ENCODE measurements at regions not wholly inside any gene's neighbourhood (a gene's known extent, or its start where the extent isn't known, plus 50 kb on each side); places are given as distances from the start of the nearest gene placed in this dataset.

DNA sequence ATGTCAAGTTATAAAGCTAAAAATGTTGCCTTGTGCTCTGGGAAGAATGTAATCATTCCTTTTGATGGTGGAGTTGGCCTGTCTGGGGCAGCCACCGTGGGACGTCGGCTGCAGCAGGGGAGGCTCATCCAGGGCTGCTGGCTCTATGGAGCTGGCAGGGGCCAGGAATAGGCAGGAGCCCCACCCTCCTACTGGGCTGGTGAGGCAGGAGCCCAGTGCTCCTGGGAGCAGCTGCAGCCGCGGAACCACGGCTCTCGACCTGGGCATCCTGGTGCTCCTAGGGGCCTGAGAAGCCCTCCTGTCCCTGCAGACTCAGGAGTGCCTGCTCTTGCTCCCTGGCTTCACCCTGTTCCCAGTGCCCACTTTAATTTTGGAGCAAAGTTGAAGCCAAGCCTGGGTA, 127.1 kb downstream of the DIPK2A start:
- WGBS, result 96% methylated on average over 7 of the region's 7 CpGs
- no peak for DNase-seq (ENCODE audit: low spot score)

More for the DNA sequence above, 127.1 kb downstream of the DIPK2A start:
- peak overlapping the region in 1 of 3 donors; percentile 7 for H3K4me3 ChIP-seq (ENCODE audit: low read depth in 1 of 3, low read length in 3 of 3)
- H3K4me1 ChIP-seq (ENCODE audit: control insufficient read depth in 4 of 4, insufficient read depth in 4 of 4, low read length in 3 of 4), result no peaks in the 10 kb centered on the region
- no peak overlapping the region for H3K9ac ChIP-seq (ENCODE audit: low read depth in 1 of 2, low read length in 2 of 2)
- no peaks in the 10 kb centered on the region for H3K27me3 ChIP-seq (ENCODE audit: control insufficient read depth in 4 of 4, insufficient read depth in 4 of 4, low read length in 3 of 4)
- no peaks in the 10 kb centered on the region for H3K36me3 ChIP-seq (ENCODE audit: control insufficient read depth in 4 of 4, insufficient read depth in 3 of 4, low read depth in 1 of 4, low read length in 3 of 4)
- peaks cover 0 to 13% (median 10%) of the 10 kb centered on the region in 4 donors for H3K9me3 ChIP-seq (ENCODE audit: control insufficient read depth in 4 of 4, low read length in 3 of 4)
- TF ChIP-seq JUND (IDR thresholded peaks at IDR 0.05), result no peak
- TF ChIP-seq, protein P1, sequence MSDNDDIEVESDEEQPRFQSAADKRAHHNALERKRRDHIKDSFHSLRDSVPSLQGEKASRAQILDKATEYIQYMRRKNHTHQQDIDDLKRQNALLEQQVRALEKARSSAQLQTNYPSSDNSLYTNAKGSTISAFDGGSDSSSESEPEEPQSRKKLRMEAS (IDR thresholded peaks at IDR 0.05), result no peak
- TF ChIP-seq, protein P2, sequence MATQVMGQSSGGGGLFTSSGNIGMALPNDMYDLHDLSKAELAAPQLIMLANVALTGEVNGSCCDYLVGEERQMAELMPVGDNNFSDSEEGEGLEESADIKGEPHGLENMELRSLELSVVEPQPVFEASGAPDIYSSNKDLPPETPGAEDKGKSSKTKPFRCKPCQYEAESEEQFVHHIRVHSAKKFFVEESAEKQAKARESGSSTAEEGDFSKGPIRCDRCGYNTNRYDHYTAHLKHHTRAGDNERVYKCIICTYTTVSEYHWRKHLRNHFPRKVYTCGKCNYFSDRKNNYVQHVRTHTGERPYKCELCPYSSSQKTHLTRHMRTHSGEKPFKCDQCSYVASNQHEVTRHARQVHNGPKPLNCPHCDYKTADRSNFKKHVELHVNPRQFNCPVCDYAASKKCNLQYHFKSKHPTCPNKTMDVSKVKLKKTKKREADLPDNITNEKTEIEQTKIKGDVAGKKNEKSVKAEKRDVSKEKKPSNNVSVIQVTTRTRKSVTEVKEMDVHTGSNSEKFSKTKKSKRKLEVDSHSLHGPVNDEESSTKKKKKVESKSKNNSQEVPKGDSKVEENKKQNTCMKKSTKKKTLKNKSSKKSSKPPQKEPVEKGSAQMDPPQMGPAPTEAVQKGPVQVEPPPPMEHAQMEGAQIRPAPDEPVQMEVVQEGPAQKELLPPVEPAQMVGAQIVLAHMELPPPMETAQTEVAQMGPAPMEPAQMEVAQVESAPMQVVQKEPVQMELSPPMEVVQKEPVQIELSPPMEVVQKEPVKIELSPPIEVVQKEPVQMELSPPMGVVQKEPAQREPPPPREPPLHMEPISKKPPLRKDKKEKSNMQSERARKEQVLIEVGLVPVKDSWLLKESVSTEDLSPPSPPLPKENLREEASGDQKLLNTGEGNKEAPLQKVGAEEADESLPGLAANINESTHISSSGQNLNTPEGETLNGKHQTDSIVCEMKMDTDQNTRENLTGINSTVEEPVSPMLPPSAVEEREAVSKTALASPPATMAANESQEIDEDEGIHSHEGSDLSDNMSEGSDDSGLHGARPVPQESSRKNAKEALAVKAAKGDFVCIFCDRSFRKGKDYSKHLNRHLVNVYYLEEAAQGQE (IDR thresholded peaks at IDR 0.05), result no peak
- no peak for TF ChIP-seq FOXA2 (IDR thresholded peaks at IDR 0.05)
- TF ChIP-seq, protein P3, sequence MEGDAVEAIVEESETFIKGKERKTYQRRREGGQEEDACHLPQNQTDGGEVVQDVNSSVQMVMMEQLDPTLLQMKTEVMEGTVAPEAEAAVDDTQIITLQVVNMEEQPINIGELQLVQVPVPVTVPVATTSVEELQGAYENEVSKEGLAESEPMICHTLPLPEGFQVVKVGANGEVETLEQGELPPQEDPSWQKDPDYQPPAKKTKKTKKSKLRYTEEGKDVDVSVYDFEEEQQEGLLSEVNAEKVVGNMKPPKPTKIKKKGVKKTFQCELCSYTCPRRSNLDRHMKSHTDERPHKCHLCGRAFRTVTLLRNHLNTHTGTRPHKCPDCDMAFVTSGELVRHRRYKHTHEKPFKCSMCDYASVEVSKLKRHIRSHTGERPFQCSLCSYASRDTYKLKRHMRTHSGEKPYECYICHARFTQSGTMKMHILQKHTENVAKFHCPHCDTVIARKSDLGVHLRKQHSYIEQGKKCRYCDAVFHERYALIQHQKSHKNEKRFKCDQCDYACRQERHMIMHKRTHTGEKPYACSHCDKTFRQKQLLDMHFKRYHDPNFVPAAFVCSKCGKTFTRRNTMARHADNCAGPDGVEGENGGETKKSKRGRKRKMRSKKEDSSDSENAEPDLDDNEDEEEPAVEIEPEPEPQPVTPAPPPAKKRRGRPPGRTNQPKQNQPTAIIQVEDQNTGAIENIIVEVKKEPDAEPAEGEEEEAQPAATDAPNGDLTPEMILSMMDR (IDR thresholded peaks at IDR 0.05; ENCODE audit: low read depth, low read length, missing input control), result no peak
- TF ChIP-seq NR2F2 (IDR thresholded peaks at IDR 0.05), result no peak
- no peak for TF ChIP-seq EGR1 (IDR thresholded peaks at IDR 0.05; ENCODE audit: low read depth in 2 of 2)
- TF ChIP-seq TAF1 (conservative IDR thresholded peaks at IDR 0.05), result no peak
- TF ChIP-seq GABPA (IDR thresholded peaks at IDR 0.05 in 1 of 2, conservative IDR thresholded peaks at IDR 0.05 in 1 of 2), result no peak
- no peak for TF ChIP-seq HNF4G (IDR thresholded peaks at IDR 0.05)
- no peak for TF ChIP-seq RXRA (IDR thresholded peaks at IDR 0.05)
- TF ChIP-seq SP1 (IDR thresholded peaks at IDR 0.05), result no peak
- no peak for TF ChIP-seq RAD21 (IDR thresholded peaks at IDR 0.05)
- TF ChIP-seq, protein P4, sequence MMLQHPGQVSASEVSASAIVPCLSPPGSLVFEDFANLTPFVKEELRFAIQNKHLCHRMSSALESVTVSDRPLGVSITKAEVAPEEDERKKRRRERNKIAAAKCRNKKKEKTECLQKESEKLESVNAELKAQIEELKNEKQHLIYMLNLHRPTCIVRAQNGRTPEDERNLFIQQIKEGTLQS (IDR thresholded peaks at IDR 0.05), result no peak
- TF ChIP-seq FOXA1 (IDR thresholded peaks at IDR 0.05), result no peak
- TF ChIP-seq, protein P5, sequence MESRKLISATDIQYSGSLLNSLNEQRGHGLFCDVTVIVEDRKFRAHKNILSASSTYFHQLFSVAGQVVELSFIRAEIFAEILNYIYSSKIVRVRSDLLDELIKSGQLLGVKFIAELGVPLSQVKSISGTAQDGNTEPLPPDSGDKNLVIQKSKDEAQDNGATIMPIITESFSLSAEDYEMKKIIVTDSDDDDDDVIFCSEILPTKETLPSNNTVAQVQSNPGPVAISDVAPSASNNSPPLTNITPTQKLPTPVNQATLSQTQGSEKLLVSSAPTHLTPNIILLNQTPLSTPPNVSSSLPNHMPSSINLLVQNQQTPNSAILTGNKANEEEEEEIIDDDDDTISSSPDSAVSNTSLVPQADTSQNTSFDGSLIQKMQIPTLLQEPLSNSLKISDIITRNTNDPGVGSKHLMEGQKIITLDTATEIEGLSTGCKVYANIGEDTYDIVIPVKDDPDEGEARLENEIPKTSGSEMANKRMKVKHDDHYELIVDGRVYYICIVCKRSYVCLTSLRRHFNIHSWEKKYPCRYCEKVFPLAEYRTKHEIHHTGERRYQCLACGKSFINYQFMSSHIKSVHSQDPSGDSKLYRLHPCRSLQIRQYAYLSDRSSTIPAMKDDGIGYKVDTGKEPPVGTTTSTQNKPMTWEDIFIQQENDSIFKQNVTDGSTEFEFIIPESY (IDR thresholded peaks at IDR 0.05), result no peak
- TF ChIP-seq HNF4A (conservative IDR thresholded peaks at IDR 0.05), result no peak
- TF ChIP-seq YY1 (IDR thresholded peaks at IDR 0.05), result no peak
- H3K27ac ChIP-seq (ENCODE audit: low read depth in 1 of 2, low read length in 2 of 2), result no peak overlapping the region
